RWPE1 (cell line): ENCODE measurements at regions not wholly inside any gene's neighbourhood (a gene's known extent, or its start where the extent isn't known, plus 50 kb on each side); places are given as distances from the start of the nearest gene placed in this dataset.

Source experiments
- CTCF ChIA-PET: fragments of 350-600 bp; sonication (Branson Sonifier 250); formaldehyde crosslinking; extraction: SDS; loops from one replicate; lab custom pipeline; 2021; lab: Yijun Ruan, JAX
- POLR2A ChIA-PET: fragments of 400-600 bp; formaldehyde crosslinking; extraction: SDS; loops from one replicate; lab custom pipeline; 2020; ENCODE audit warnings: antibody characterized with exemption; ENCODE audit not compliant: low non-redundant PET; lab: Yijun Ruan, JAX
- DNase-seq: peaks from one replicate; pipeline ENCODE4 v3.0.0; 2012; ENCODE audit warnings: low spot score
- H3K27ac ChIP-seq: fragments of 450-650 bp; 2 replicates; pipeline ENCODE4 v1.5.1; 2017
- TF ChIP-seq, protein P1 (sequence below): fragments of 450-650 bp; conservative IDR thresholded peaks from 2 replicates; pipeline ENCODE4 v1.5.1; 2017; ENCODE audit warnings: low read depth, mild to moderate bottlenecking

DNA sequence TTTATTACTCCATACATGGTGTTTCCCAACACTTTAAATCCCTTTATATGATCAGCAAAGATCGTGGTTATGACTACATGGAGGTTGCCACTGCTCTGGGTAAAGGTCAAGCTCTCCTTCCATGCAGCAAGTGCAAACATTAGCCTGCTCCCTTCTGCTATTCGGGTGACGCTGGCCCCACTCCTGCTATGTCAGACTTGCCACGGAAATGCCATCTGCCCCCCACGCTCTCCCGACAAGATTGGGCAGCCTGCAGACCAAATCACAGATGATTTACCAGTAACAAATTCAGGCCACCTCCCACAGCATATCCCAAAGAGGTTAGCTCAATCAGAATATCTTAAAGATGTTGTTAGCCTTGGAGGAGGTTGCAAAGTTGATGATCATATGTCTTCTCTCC, 77.8 kb upstream of the MGMT start:
- CTCF ChIA-PET = no interaction called here
- POLR2A ChIA-PET = no interaction called here
- TF ChIP-seq, protein P1, sequence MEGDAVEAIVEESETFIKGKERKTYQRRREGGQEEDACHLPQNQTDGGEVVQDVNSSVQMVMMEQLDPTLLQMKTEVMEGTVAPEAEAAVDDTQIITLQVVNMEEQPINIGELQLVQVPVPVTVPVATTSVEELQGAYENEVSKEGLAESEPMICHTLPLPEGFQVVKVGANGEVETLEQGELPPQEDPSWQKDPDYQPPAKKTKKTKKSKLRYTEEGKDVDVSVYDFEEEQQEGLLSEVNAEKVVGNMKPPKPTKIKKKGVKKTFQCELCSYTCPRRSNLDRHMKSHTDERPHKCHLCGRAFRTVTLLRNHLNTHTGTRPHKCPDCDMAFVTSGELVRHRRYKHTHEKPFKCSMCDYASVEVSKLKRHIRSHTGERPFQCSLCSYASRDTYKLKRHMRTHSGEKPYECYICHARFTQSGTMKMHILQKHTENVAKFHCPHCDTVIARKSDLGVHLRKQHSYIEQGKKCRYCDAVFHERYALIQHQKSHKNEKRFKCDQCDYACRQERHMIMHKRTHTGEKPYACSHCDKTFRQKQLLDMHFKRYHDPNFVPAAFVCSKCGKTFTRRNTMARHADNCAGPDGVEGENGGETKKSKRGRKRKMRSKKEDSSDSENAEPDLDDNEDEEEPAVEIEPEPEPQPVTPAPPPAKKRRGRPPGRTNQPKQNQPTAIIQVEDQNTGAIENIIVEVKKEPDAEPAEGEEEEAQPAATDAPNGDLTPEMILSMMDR = no peak

DNA sequence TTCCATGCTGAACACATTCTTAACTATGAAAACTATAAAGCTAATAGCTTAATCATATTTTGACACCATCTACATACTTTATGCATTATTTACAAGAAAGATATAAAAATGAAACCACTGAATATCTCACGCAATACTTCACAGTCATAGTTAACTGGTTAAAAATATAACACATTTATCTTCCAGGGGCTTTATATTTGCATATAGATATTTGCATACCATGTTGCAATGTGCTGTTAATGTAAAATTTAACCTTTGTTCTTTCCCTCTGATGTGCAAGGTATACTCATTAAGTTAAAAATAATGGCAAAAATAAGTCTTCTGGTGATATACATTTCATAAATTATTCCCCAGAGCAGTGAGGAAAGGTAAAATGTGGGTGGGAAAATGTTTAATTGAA, 76.9 kb upstream of the MGMT start:
- no peak overlapping the region for H3K27ac ChIP-seq
- TF ChIP-seq, protein P1 = no peak
- DNase-seq = no peak
- ChIA-PET CTCF (no interaction called here), POLR2A (no interaction called here)

More for the DNA sequence above, 77.8 kb upstream of the MGMT start:
- H3K27ac ChIP-seq = no peak overlapping the region
- no peak for DNase-seq

GRCh38 chr10:129390726-129391125, 76.3 kb upstream of the MGMT start:
- TF ChIP-seq, protein P1 = no peak
- DNase-seq = no peak
- ChIA-PET CTCF (no interaction called here), POLR2A (no interaction called here)
- no peak overlapping the region for H3K27ac ChIP-seq

- TF ChIP-seq, protein P1 = no peak
- ChIA-PET POLR2A (no interaction called here), CTCF (no interaction called here)
- DNase-seq = no peak
- no peak overlapping the region for H3K27ac ChIP-seq
These were observed 75.6 kb upstream of the MGMT start for GRCh38 chr10:129391464-129391863.

DNA sequence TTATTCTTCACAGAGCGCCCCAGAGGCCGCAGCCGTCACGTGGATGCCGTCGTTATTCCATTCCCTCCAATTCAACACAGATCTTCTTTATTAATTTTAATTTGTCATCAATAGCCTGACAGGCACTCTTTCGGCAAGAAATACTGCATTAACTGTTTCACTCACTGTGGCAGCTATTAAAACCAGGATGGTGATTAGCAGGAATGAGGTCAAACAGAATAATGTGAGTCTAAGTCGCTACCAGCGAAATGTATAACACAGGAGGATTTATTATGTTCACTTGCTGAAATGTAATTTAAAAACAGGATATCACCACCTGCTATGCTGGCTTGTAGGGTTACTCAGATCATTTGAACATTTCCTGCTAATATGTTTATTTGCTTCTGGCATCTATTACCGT, 74.2 kb upstream of the MGMT start:
- no peak for DNase-seq
- CTCF ChIA-PET = interaction anchor here (0.5 kb wide), 1 partner anchor 735 kb away, joined by 3 read pairs; no protein-coding TSS in a partner anchor
- POLR2A ChIA-PET = no interaction called here
- TF ChIP-seq, protein P1 = no peak
- H3K27ac ChIP-seq = no peak overlapping the region

GRCh38 chr10:129393812-129394211, 73.2 kb upstream of the MGMT start:
- no peak overlapping the region for H3K27ac ChIP-seq
- no peak for DNase-seq
- TF ChIP-seq, protein P1 = no peak
- ChIA-PET POLR2A (no interaction called here), CTCF (interaction anchor here (0.9 kb wide), 1 partner anchor 1146 kb away, joined by 3 read pairs; no protein-coding TSS in a partner anchor)
